NCI-H2227 (cell line): ENCODE measurements at regions not wholly inside any gene's neighbourhood (a gene's known extent, or its start where the extent isn't known, plus 50 kb on each side); places are given as distances from the start of the nearest gene placed in this dataset.
"Not testable (repeated sequence)": the region's sequence is repeated elsewhere in the genome, so short reads cannot be mapped to it uniquely, and the experiment has no call there.

Source experiments
- DNase-seq: peaks from one replicate; lab custom pipeline; 2025; ENCODE audit not compliant: unreplicated experiment; lab: John Stamatoyannopoulos, UW

- DNase-seq: no peak
Measured at GRCh38 chr3:103847081-103848062, 1412.6 kb downstream of the ZPLD1 start.

GRCh38 chr3:103851793-103852192 lies 1417.0 kb downstream of the ZPLD1 start:
- DNase-seq: no peak

- DNase-seq: no peak
Measured at GRCh38 chr3:103862415-103862814, 1427.6 kb downstream of the ZPLD1 start.

GRCh38 chr3:103863381-103863780 lies 1428.6 kb downstream of the ZPLD1 start:
- no peak for DNase-seq

- DNase-seq: no peak
Measured at GRCh38 chr3:103866113-103866512, 1431.3 kb downstream of the ZPLD1 start.

GRCh38 chr3:103873021-103873420 lies 1438.2 kb downstream of the ZPLD1 start:
- no peak for DNase-seq

GRCh38 chr3:103873897-103874545 lies 1439.2 kb downstream of the ZPLD1 start:
- DNase-seq: no peak

- not testable (repeated sequence) for DNase-seq
Measured at GRCh38 chr3:103881809-103882208, 1447.0 kb downstream of the ZPLD1 start.

GRCh38 chr3:103889675-103890074 lies 1454.9 kb downstream of the ZPLD1 start:
- no peak for DNase-seq

GRCh38 chr3:103894162-103894822 lies 1459.5 kb downstream of the ZPLD1 start:
- DNase-seq: no peak

- no peak for DNase-seq
Measured at GRCh38 chr3:103899328-103899727, 1464.5 kb downstream of the ZPLD1 start.

GRCh38 chr3:103904991-103905390 lies 1461.7 kb upstream of the ALCAM start:
- DNase-seq: no peak

- DNase-seq: no peak
Measured at GRCh38 chr3:103906304-103906703, 1460.4 kb upstream of the ALCAM start.

GRCh38 chr3:103906808-103907207 lies 1459.9 kb upstream of the ALCAM start:
- no peak for DNase-seq

- no peak for DNase-seq
Measured at GRCh38 chr3:103907567-103907966, 1459.1 kb upstream of the ALCAM start.

- no peak for DNase-seq
Measured at GRCh38 chr3:103909395-103909794, 1457.3 kb upstream of the ALCAM start.

- no peak for DNase-seq
Measured at GRCh38 chr3:103918336-103918735, 1448.4 kb upstream of the ALCAM start.

GRCh38 chr3:103919327-103919726 lies 1447.4 kb upstream of the ALCAM start:
- no peak for DNase-seq

- no peak for DNase-seq
Measured at GRCh38 chr3:103923907-103924306, 1442.8 kb upstream of the ALCAM start.

GRCh38 chr3:103924544-103924943 lies 1442.2 kb upstream of the ALCAM start:
- no peak for DNase-seq

GRCh38 chr3:103926936-103927335 lies 1439.8 kb upstream of the ALCAM start:
- no peak for DNase-seq

- no peak for DNase-seq
Measured at GRCh38 chr3:103927896-103928295, 1438.8 kb upstream of the ALCAM start.
